Sigmoid colon (tissue), 4 donors: ENCODE measurements at regions not wholly inside any gene's neighbourhood (a gene's known extent, or its start where the extent isn't known, plus 50 kb on each side); places are given as distances from the start of the nearest gene placed in this dataset.

Source experiments
- EP300 ChIP-seq, 4 donors: sonication (generic); formaldehyde crosslinking; IDR thresholded peaks; one replicate each; pipeline ENCODE4 v1.6.1; 2017; ENCODE audit warnings: antibody characterized with exemption in 4 of 4
- POLR2A ChIP-seq, 2 donors: fragments of 450-650 bp; IDR thresholded peaks; one replicate each; pipeline ENCODE4 v1.6.1; 2016; ENCODE audit warnings: antibody characterized with exemption in 2 of 2, mild to moderate bottlenecking in 2 of 2, moderate library complexity in 2 of 2
- TF ChIP-seq, protein P1 (sequence below), 4 experiments: fragments of 450-650 bp in 3 of 4; fragments of 200-600 bp in 1 of 4; IDR thresholded peaks; one replicate each; pipeline ENCODE4 v1.5.1; 2016 to 2019; ENCODE audit warnings: antibody characterized with exemption in 4 of 4, mild to moderate bottlenecking in 3 of 4, moderate library complexity in 2 of 4

DNA sequence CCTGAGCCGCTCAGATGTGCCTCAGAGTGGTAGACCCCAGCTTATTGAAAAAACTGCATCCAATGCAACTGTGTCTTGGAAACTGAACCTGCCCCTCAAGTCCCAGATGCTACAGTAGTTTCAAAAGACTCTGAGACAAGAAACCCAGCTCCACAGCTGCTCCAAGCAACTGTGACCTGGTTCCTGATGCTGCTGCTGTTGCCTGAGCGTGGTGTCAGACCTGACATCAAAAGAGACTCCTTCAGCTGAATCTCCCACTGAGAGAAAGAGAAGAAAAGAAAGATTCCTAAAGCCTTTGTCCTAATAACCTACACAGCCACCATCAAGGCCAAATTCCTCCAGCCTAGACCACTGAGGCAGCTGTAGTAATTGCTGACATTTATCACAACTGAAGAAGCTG, 630.1 kb downstream of the STIM2 start:
- TF ChIP-seq POLR2A (IDR thresholded peaks at IDR 0.05) (no peak), EP300 (IDR thresholded peaks at IDR 0.05) (no peak)
- TF ChIP-seq, protein P1, sequence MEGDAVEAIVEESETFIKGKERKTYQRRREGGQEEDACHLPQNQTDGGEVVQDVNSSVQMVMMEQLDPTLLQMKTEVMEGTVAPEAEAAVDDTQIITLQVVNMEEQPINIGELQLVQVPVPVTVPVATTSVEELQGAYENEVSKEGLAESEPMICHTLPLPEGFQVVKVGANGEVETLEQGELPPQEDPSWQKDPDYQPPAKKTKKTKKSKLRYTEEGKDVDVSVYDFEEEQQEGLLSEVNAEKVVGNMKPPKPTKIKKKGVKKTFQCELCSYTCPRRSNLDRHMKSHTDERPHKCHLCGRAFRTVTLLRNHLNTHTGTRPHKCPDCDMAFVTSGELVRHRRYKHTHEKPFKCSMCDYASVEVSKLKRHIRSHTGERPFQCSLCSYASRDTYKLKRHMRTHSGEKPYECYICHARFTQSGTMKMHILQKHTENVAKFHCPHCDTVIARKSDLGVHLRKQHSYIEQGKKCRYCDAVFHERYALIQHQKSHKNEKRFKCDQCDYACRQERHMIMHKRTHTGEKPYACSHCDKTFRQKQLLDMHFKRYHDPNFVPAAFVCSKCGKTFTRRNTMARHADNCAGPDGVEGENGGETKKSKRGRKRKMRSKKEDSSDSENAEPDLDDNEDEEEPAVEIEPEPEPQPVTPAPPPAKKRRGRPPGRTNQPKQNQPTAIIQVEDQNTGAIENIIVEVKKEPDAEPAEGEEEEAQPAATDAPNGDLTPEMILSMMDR (IDR thresholded peaks at IDR 0.05) = no peak
